HCT116 (cell line): ENCODE measurements at regions not wholly inside any gene's neighbourhood (a gene's known extent, or its start where the extent isn't known, plus 50 kb on each side); places are given as distances from the start of the nearest gene placed in this dataset.
"Not testable (repeated sequence)": the region's sequence is repeated elsewhere in the genome, so short reads cannot be mapped to it uniquely, and the experiment has no call there.

Experiments used
- ATAC-seq: fragments of 200-7000 bp; cut with Tn5 transposase; 2 replicates; pipeline ENCODE4 v1.9.1; 2020; ENCODE audit warnings: mild to moderate bottlenecking, moderate library complexity
- BruUV-seq: library from RNA; stranded (reverse); fragments of 400-500 nt; replicated peaks from 2 replicates; lab custom pipeline; 2021; lab: Mats Ljungman, UMichigan
- CTCF ChIA-PET: fragments of 300-600 bp; sonication (Branson Sonifier 250); formaldehyde crosslinking; loops from one replicate; lab custom pipeline; 2021; ENCODE audit warnings: antibody characterized with exemption; lab: Charles Lee
- POLR2A ChIA-PET: fragments of 300-600, 350-600 bp; sonication (Branson Sonifier 250); formaldehyde crosslinking; loops from one replicate; lab custom pipeline; 2021; ENCODE audit warnings: antibody characterized with exemption; lab: Charles Lee
- RAD21 ChIA-PET, 2 experiments: fragments of 300-600 bp; sonication (Branson Sonifier 250); formaldehyde crosslinking; loops; one replicate each; lab custom pipeline; 2023; ENCODE audit warnings: low total read pairs in 2 of 2; ENCODE audit not compliant: uncharacterized antibody in 2 of 2, unreplicated experiment in 2 of 2, low non-redundant PET in 1 of 2; lab: Charles Lee
- DNase-seq: peaks from one replicate; pipeline ENCODE4 v3.0.0-alpha.2; 2010; ENCODE audit warnings: low read depth, low spot score
- H2AFZ ChIP-seq: fragments of 200-600 bp; shearing (Covaris generic), sonication (generic); 2 replicates; pipeline ENCODE4 v1.6.1; 2017; ENCODE audit warnings: low read depth, mixed run types, mixed read lengths, antibody characterized with exemption, low read length; ENCODE audit not compliant: poor library complexity, severe bottlenecking
- H3K27ac ChIP-seq: 2 replicates; pipeline ENCODE4 v1.5.1; 2012; ENCODE audit warnings: low read depth, low read length
- H3K27me3 ChIP-seq: fragments of 200-600 bp; sonication (generic); 2 replicates; pipeline ENCODE4 v1.6.1; 2016; ENCODE audit warnings: mixed run types, low read length, mixed read lengths; ENCODE audit not compliant: insufficient read depth
- H3K36me3 ChIP-seq, 2 experiments: fragments of 200-500 bp in 1 of 2; fragments of 200-600 bp in 1 of 2; sonication (Bioruptor generic) in 1 of 2; sonication (generic) in 1 of 2; 2 replicates each; pipeline versions ENCODE4 v1.5.1 to v1.6.1; 2014 to 2016; ENCODE audit warnings: low read length in 2 of 2, inconsistent platforms in 1 of 2, mixed read lengths in 1 of 2, mixed run types in 1 of 2; ENCODE audit not compliant: insufficient read depth in 2 of 2, control insufficient read depth in 1 of 2
- H3K4me1 ChIP-seq, 2 experiments: fragments of 200-600 bp in 1 of 2; sonication (generic) in 1 of 2; 2 replicates each; pipeline versions ENCODE4 v1.5.1 to v1.6.1; 2012 to 2017; ENCODE audit warnings: low read length in 2 of 2, inconsistent platforms in 1 of 2, mild to moderate bottlenecking in 1 of 2, mixed read lengths in 1 of 2, mixed run types in 1 of 2, moderate library complexity in 1 of 2; ENCODE audit not compliant: insufficient read depth in 2 of 2, control insufficient read depth in 1 of 2
- H3K4me2 ChIP-seq: fragments of 200-600 bp; sonication (generic); 2 replicates; pipeline ENCODE4 v1.6.1; 2017; ENCODE audit warnings: mixed run types, low read length, mixed read lengths
- H3K4me3 ChIP-seq, 2 experiments: fragments of 200-600 bp in 1 of 2; sonication (generic) in 1 of 2; replicated peaks in 1 of 2; 2 replicates each; pipeline ENCODE4 v1.5.1; 2011 to 2016; ENCODE audit warnings: low read length in 2 of 2, control low read depth in 1 of 2, low read depth in 1 of 2, mild to moderate bottlenecking in 1 of 2, mixed read lengths in 1 of 2, mixed run types in 1 of 2
- H3K79me2 ChIP-seq: fragments of 200-600 bp; sonication (generic); 2 replicates; pipeline ENCODE4 v1.6.1; 2017; ENCODE audit warnings: mild to moderate bottlenecking, mixed run types, low read length, moderate library complexity, mixed read lengths; ENCODE audit not compliant: insufficient read depth
- H3K9ac ChIP-seq: fragments of 200-600 bp; sonication (generic); 2 replicates; pipeline ENCODE4 v1.6.1; 2016; ENCODE audit warnings: low read length, mixed read lengths
- H3K9me2 ChIP-seq: fragments of 200-600 bp; sonication (generic), shearing (Covaris generic); 2 replicates; pipeline ENCODE4 v1.6.1; 2017; ENCODE audit warnings: mixed run types, mild to moderate bottlenecking, moderate library complexity; ENCODE audit not compliant: insufficient read depth
- H3K9me3 ChIP-seq, 2 experiments: fragments of 200-500 bp in 1 of 2; fragments of 200-600 bp in 1 of 2; sonication (Bioruptor generic) in 1 of 2; sonication (generic) in 1 of 2; 2 replicates each; pipeline ENCODE4 v1.6.1; 2014 to 2017; ENCODE audit warnings: low read length in 2 of 2, mixed read lengths in 2 of 2, inconsistent platforms in 1 of 2, low read depth in 1 of 2, mild to moderate bottlenecking in 1 of 2, mixed run types in 1 of 2, moderate library complexity in 1 of 2; ENCODE audit not compliant: control insufficient read depth in 1 of 2, insufficient read depth in 1 of 2
- H4K20me1 ChIP-seq: fragments of 200-600 bp; sonication (generic), shearing (Covaris generic); 2 replicates; pipeline ENCODE4 v1.6.1; 2017; ENCODE audit warnings: mixed run types, mild to moderate bottlenecking, moderate library complexity; ENCODE audit not compliant: insufficient read depth
- ATF3 ChIP-seq: IDR thresholded peaks from 2 replicates; pipeline ENCODE4 v1.6.1; 2012
- ELF1 ChIP-seq: IDR thresholded peaks from 2 replicates; pipeline ENCODE4 v1.6.1; 2012; ENCODE audit warnings: low read depth, borderline replicate concordance
- FOSL1 ChIP-seq: IDR thresholded peaks from 2 replicates; pipeline ENCODE4 v1.6.1; 2012; ENCODE audit warnings: low read depth
- POLR2A ChIP-seq: IDR thresholded peaks from 2 replicates; pipeline ENCODE4 v1.7.0; 2011; ENCODE audit warnings: borderline replicate concordance; ENCODE audit not compliant: insufficient read depth, insufficient read length; ENCODE audit errors: extremely low read depth
- REST ChIP-seq: IDR thresholded peaks from 2 replicates; pipeline ENCODE4 v1.6.1; 2012; ENCODE audit warnings: low read depth
- intact Hi-C: fragments of 100-400 bp; cut with micrococcal nuclease; formaldehyde crosslinking; loops from 2 replicates; pipeline ENCODE4 v1.10.0; 2022

- ATAC-seq: no peak
- H2AFZ ChIP-seq: no peak overlapping the region
- H3K4me2 ChIP-seq: no peak overlapping the region
- H3K79me2 ChIP-seq: no peaks in the 10 kb centered on the region
- no peak overlapping the region for H3K4me3 ChIP-seq
- H3K27ac ChIP-seq: no peak overlapping the region
- RAD21 ChIA-PET: no interaction called here
- no TSS peak for BruUV-seq
- no peaks in the 10 kb centered on the region for H4K20me1 ChIP-seq
- CTCF ChIA-PET: no interaction called here
- DNase-seq: no peak
- H3K36me3 ChIP-seq: no peaks in the 10 kb centered on the region
- H3K9me3 ChIP-seq: peaks cover 11% of the 10 kb centered on the region in 2 experiments; a peak in 2 of 4 replicates
- POLR2A ChIA-PET: no interaction called here
- H3K9ac ChIP-seq: no peak overlapping the region
- no peaks in the 10 kb centered on the region for H3K9me2 ChIP-seq
- intact Hi-C loops: no loop called here
- H3K4me1 ChIP-seq: no peaks in the 10 kb centered on the region
- H3K27me3 ChIP-seq: no peaks in the 10 kb centered on the region
- TF ChIP-seq FOSL1: no peak
- TF ChIP-seq ATF3: no peak
- TF ChIP-seq REST: no peak
- TF ChIP-seq POLR2A: no peak
- TF ChIP-seq ELF1: no peak
- TF ChIP-seq, all 23 proteins: peak for 0
These were observed 621.5 kb upstream of the LUZP2 start for GRCh38 chr11:23875176-23875850.

- H2AFZ ChIP-seq, H3K4me1 ChIP-seq, CTCF ChIA-PET, H3K9me2 ChIP-seq, H3K79me2 ChIP-seq, H3K4me2 ChIP-seq, H3K27me3 ChIP-seq, intact Hi-C loops, H3K9me3 ChIP-seq, ATAC-seq, RAD21 ChIA-PET, H3K4me3 ChIP-seq, H3K36me3 ChIP-seq, H3K27ac ChIP-seq, POLR2A ChIA-PET, H3K9ac ChIP-seq, BruUV-seq, DNase-seq, H4K20me1 ChIP-seq: not testable (repeated sequence)
These were observed 613.3 kb upstream of the LUZP2 start for GRCh38 chr11:23883426-23884048.
